GM10248 (cell line): ENCODE measurements at regions not wholly inside any gene's neighbourhood (a gene's known extent, or its start where the extent isn't known, plus 50 kb on each side); places are given as distances from the start of the nearest gene placed in this dataset.
"Not testable (repeated sequence)": the region's sequence is repeated elsewhere in the genome, so short reads cannot be mapped to it uniquely, and the experiment has no call there.

ENCODE experiments used
- CTCF ChIA-PET: fragments of 300-600 bp; sonication (Branson Sonifier 250); formaldehyde crosslinking; extraction: SDS; loops from one replicate; lab custom pipeline; 2021; ENCODE audit warnings: antibody characterized with exemption; lab: Yijun Ruan, JAX
- POLR2A ChIA-PET: fragments of 350-650 bp; sonication (Branson Sonifier 250); formaldehyde crosslinking; extraction: SDS; loops from one replicate; lab custom pipeline; 2020; ENCODE audit warnings: antibody characterized with exemption; lab: Yijun Ruan, JAX
- DNase-seq: peaks from one replicate; pipeline ENCODE4 v3.0.0; 2012; ENCODE audit errors: extremely low spot score
- TF ChIP-seq, protein P1 (sequence below): IDR thresholded peaks from 2 replicates; pipeline ENCODE4 v1.5.1; 2012; ENCODE audit warnings: mild to moderate bottlenecking, low read depth; ENCODE audit errors: extremely low read depth, missing control alignments, control extremely low read depth

DNA sequence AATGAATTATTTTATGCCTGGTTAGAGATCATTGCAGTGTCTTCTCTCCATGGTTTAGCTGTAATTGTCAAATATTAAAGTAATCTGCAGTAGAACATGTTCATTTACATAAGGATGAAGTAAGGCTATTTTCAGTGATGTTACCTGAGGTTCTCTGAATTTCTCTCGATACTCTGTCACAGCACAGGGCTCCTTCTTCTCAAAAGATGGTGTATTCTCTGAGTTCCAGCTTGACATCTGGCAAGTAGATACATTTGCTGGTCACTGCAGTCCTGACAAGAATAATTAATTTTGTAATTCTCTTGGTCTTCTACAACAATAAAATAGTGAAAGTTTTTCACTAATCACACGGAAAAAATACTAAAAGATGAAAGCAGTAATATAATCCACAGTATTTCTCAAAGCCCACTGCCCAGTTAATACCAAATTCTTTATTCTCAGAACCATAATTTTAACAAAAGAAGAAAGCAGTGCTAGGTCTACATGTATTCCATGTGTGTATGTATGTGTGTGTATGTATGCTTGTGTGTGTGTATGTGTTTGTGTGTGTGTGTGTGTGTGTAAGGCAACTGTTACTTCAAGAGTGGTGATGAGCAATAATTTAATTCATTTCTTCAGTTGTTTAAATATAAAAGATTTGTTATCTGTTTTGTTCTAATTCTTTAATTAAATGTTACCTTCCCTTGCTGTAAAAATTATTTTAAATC is 1165.5 kb upstream of the SLC39A10 start:
- no peak for DNase-seq
- CTCF ChIA-PET: no interaction called here
- POLR2A ChIA-PET: no interaction called here
- TF ChIP-seq, protein P1, sequence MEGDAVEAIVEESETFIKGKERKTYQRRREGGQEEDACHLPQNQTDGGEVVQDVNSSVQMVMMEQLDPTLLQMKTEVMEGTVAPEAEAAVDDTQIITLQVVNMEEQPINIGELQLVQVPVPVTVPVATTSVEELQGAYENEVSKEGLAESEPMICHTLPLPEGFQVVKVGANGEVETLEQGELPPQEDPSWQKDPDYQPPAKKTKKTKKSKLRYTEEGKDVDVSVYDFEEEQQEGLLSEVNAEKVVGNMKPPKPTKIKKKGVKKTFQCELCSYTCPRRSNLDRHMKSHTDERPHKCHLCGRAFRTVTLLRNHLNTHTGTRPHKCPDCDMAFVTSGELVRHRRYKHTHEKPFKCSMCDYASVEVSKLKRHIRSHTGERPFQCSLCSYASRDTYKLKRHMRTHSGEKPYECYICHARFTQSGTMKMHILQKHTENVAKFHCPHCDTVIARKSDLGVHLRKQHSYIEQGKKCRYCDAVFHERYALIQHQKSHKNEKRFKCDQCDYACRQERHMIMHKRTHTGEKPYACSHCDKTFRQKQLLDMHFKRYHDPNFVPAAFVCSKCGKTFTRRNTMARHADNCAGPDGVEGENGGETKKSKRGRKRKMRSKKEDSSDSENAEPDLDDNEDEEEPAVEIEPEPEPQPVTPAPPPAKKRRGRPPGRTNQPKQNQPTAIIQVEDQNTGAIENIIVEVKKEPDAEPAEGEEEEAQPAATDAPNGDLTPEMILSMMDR: no peak

DNA sequence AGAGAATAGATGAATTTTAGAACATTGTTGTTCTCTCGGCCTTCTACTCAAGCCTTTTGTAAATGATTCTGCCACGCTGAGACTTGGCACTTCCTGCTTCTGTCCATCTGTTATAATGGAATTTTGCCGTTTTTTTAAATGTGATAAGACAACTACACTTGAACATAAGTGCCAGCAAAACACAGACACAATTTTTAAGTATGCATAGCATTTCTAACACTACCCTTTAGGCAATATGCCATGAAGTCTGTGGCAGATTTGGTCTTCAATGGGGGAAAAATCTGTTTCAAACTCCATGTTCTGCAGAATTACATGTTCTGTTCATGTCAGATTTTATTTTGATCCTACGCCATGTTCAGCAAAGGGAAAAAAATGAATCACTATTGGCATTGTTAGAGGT is 1170.7 kb upstream of the SLC39A10 start:
- ChIA-PET POLR2A (no interaction called here), CTCF (no interaction called here)
- DNase-seq: no peak
- TF ChIP-seq, protein P1: no peak

DNA sequence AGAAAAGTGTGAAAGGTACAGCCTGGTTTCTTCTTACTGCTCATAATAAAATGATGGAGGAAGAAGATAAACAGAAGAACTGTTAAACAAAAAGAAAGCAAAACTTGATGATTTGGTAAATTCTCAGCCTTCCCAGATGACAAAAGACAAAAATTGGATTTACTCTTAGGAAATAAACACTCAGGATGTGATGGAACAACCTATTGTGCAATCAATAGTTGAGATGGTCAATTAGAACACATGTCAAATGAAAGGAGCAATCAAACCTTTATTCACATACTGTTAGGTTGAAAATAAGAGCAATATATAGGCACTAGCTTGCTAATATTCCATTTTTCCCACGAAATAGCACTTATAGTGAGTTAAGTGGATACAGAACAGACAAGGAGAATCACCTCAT is 1174.0 kb upstream of the SLC39A10 start:
- no peak for DNase-seq
- ChIA-PET CTCF (no interaction called here), POLR2A (no interaction called here)
- TF ChIP-seq, protein P1: no peak

DNA sequence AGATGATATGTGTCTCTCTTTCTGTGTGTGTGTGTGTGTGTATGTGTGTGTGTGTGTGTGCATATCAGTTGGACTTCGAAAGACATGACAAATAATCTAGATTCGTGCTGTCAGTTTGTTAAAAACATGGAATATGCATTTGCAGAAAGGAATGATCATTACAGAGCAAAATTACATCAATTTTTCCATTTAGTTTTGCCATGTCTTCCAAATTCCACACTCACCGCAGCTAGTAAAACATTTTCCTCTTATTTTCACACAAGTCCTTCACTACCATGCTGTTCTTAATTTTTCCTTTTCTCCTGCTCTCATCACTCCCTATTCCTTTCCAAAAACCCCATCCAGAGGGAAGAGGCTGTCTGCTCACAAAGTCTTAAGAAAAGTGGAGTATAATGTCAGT is 1191.4 kb upstream of the SLC39A10 start:
- TF ChIP-seq, protein P1: no peak
- ChIA-PET POLR2A (no interaction called here), CTCF (interaction anchor here (1.2 kb wide), 1 partner anchor 13 kb away, joined by 3 read pairs; no protein-coding TSS in a partner anchor)
- DNase-seq: no peak

DNA sequence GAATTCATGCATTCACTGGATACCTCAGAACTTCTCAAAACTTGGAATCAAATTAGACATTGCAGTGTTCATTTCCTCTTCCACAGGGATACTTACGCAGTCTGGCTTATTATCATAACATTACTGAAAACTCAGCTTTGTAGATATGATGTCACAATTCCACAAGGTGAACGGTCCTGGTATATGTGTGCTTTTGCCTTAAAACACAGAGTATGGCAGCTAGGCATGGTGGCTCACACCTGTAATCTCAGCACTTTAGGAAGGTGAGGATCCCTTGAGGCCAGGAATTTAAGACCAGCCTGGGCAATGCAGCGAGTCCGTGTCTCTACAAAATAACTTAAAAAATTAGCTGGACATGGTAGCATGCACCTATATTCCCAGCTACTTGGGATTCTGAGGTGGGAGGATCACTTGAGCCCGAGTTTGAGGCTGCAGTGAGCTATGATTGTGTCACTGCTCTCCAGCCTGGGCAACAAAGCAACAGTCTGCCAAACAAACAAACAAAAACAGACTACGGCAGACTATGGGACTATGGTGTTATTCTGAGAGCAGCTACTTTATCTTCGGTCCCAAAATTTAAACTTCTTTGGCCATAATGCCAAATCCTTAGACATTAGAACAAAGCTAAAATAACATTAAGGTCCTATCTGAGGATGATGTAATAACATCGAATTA is 1191.9 kb upstream of the SLC39A10 start:
- no peak for DNase-seq
- POLR2A ChIA-PET: no interaction called here
- TF ChIP-seq, protein P1: no peak
- CTCF ChIA-PET: interaction anchor here (1.2 kb wide), 1 partner anchor 13 kb away, joined by 3 read pairs; no protein-coding TSS in a partner anchor

DNA sequence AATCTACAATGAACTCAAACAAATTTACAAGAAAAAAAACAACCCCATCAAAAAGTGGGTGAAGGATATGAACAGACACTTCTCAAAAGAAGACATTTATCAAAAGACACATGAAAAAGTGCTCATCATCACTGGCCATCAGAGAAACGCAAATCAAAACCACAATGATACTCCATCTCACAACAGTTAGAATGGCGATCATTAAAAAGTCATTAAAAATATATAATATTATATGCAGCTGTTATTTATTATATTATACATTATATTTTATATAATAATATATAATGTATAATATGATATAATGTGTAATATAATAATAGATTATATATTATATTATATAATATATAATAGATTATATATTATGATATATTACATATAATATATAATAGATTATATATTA is 1194.1 kb upstream of the SLC39A10 start:
- CTCF ChIA-PET, DNase-seq, POLR2A ChIA-PET: not testable (repeated sequence)

DNA sequence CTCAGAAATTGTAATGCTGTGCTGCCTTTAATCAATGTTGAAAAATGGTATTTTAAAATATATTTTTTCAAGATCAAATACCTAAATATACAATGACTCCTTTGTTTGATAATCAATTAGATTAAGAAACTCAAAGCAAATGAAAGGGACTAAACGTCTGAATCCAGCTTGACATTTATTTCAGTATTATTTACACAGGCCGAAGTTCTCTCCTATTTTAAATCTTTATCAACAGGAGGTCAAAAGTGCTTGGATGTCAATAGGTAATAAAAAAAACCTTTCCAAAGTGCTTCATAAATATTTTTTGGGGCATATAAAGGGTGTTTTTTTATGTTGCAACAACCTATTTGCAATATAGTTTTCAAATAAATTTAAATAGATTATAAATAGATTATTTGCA is 1201.7 kb upstream of the SLC39A10 start:
- TF ChIP-seq, protein P1: no peak
- ChIA-PET POLR2A (no interaction called here), CTCF (no interaction called here)
- DNase-seq: no peak
